ENCODE measurements at regions not wholly inside any gene's neighbourhood (a gene's known extent, or its start where the extent isn't known, plus 50 kb on each side); places are given as distances from the start of the nearest gene placed in this dataset.

GRCh38 chr1:60963167-60963940 is 119.0 kb upstream of the NFIA start:
- TF ChIP-seq CTCF (IDR thresholded peaks at IDR 0.05), result no peak
- no peak for DNase-seq (ENCODE audit: low spot score)
- no peak for ATAC-seq (ENCODE audit: low FRiP score)

GRCh38 chr1:60960891-60961461 is 121.4 kb upstream of the NFIA start:
- no peak for TF ChIP-seq CTCF (IDR thresholded peaks at IDR 0.05)
- no peak for ATAC-seq (ENCODE audit: low FRiP score)
- DNase-seq (ENCODE audit: low spot score), result no peak

GRCh38 chr1:60959701-60960100 is 122.7 kb upstream of the NFIA start:
- DNase-seq (ENCODE audit: low spot score) (no peak), ATAC-seq (ENCODE audit: low FRiP score) (no peak)
- TF ChIP-seq CTCF (IDR thresholded peaks at IDR 0.05), result no peak

GRCh38 chr1:60958001-60958400 is 124.4 kb upstream of the NFIA start:
- TF ChIP-seq CTCF (IDR thresholded peaks at IDR 0.05), result no peak
- DNase-seq (ENCODE audit: low spot score) (no peak), ATAC-seq (ENCODE audit: low FRiP score) (no peak)

- no peak for TF ChIP-seq CTCF (IDR thresholded peaks at IDR 0.05)
- no peak for ATAC-seq (ENCODE audit: low FRiP score)
- no peak for DNase-seq (ENCODE audit: low spot score)
These were observed 125.8 kb upstream of the NFIA start for GRCh38 chr1:60956520-60956919.

GRCh38 chr1:60952612-60953111 is 129.7 kb upstream of the NFIA start:
- no peak for DNase-seq (ENCODE audit: low spot score)
- ATAC-seq (ENCODE audit: low FRiP score), result no peak
- TF ChIP-seq CTCF (IDR thresholded peaks at IDR 0.05), result no peak
